WERI-Rb-1 (cell line): ENCODE measurements at regions not wholly inside any gene's neighbourhood (a gene's known extent, or its start where the extent isn't known, plus 50 kb on each side); places are given as distances from the start of the nearest gene placed in this dataset.
"Not testable (repeated sequence)": the region's sequence is repeated elsewhere in the genome, so short reads cannot be mapped to it uniquely, and the experiment has no call there.

Source experiments
- DNase-seq: peaks from one replicate; pipeline ENCODE4 v3.0.0-alpha.2; 2020
- H3K27ac ChIP-seq: fragments of 250-450 bp; sonication (Bioruptor Pico); 2 replicates; pipeline ENCODE4 v1.5.1; 2020; ENCODE audit warnings: mild to moderate bottlenecking, moderate library complexity
- H3K27me3 ChIP-seq: fragments of 250-450 bp; sonication (Bioruptor Pico); 2 replicates; pipeline ENCODE4 v1.5.1; 2021; ENCODE audit warnings: mild to moderate bottlenecking, low read depth, moderate library complexity; ENCODE audit not compliant: insufficient read depth, severe bottlenecking
- H3K36me3 ChIP-seq: fragments of 250-450 bp; sonication (Bioruptor Pico); 2 replicates; pipeline ENCODE4 v1.5.1; 2020; ENCODE audit warnings: mild to moderate bottlenecking, moderate library complexity
- H3K4me3 ChIP-seq: 2 replicates; pipeline ENCODE4 v1.5.1; 2011; ENCODE audit warnings: low read depth, mild to moderate bottlenecking, control low read depth, low read length
- H3K9me3 ChIP-seq: fragments of 250-450 bp; sonication (Bioruptor Pico); 2 replicates; pipeline ENCODE4 v1.5.1; 2021; ENCODE audit warnings: mild to moderate bottlenecking, moderate library complexity; ENCODE audit not compliant: severe bottlenecking
- TF ChIP-seq, protein P1 (sequence below): IDR thresholded peaks from 2 replicates; pipeline ENCODE4 v1.5.1; 2011; ENCODE audit warnings: low read depth, mild to moderate bottlenecking, control low read depth, inconsistent platforms, low read length

DNA sequence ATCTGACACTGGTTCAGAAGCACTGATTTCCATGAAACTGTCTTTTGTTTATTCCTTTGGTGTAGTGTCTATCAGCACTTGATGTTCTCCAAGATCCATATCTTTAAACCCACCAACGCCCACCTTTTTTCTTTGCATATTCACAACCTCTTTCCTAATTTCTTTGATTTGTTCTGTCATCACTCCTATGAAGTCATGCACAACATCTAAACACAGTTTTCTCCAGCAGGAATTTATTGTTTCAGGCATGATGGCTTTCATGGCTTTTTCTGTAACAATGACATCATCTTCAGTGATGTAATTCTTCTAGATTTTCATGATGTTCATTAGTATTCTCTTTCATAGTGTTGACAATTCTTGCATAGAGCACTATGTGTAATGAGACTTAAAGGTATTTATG lies 219.6 kb upstream of the POU1F1 start:
- TF ChIP-seq, protein P1, sequence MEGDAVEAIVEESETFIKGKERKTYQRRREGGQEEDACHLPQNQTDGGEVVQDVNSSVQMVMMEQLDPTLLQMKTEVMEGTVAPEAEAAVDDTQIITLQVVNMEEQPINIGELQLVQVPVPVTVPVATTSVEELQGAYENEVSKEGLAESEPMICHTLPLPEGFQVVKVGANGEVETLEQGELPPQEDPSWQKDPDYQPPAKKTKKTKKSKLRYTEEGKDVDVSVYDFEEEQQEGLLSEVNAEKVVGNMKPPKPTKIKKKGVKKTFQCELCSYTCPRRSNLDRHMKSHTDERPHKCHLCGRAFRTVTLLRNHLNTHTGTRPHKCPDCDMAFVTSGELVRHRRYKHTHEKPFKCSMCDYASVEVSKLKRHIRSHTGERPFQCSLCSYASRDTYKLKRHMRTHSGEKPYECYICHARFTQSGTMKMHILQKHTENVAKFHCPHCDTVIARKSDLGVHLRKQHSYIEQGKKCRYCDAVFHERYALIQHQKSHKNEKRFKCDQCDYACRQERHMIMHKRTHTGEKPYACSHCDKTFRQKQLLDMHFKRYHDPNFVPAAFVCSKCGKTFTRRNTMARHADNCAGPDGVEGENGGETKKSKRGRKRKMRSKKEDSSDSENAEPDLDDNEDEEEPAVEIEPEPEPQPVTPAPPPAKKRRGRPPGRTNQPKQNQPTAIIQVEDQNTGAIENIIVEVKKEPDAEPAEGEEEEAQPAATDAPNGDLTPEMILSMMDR: no peak
- Histone ChIP-seq H3K4me3 (no peak overlapping the region), H3K9me3 (no peaks in the 10 kb centered on the region)

DNA sequence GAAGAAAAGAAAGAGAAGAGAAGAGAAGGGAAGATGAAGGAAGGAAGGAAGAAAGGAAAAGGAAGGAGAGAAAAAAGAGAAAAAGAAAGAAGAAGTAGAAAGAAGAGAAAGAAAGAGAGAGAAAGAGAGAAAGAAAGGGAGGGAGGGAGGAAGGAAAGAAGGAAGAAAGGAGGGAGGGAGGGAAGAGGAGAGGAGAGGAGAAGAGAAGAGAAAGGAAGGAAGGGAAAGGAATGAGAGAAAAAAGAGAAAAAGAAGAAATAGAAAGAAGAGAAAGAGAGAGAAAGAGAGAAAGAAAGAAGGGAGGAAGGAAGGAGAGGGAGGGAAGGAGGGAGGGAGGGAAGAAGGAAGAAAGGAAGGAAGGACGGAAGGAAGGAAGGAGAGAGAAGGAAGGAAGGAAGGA lies 217.9 kb upstream of the POU1F1 start:
- Histone ChIP-seq H3K9me3 (no peaks in the 10 kb centered on the region), H3K27me3 (no peaks in the 10 kb centered on the region), H3K27ac (no peak overlapping the region), H3K4me3 (no peak overlapping the region), H3K36me3 (no peaks in the 10 kb centered on the region)
- TF ChIP-seq, protein P1: no peak
- DNase-seq: no peak

More for the DNA sequence above, 219.6 kb upstream of the POU1F1 start:
- Histone ChIP-seq H3K36me3 (no peaks in the 10 kb centered on the region), H3K27me3 (no peaks in the 10 kb centered on the region), H3K27ac (no peak overlapping the region)
- DNase-seq: no peak

DNA sequence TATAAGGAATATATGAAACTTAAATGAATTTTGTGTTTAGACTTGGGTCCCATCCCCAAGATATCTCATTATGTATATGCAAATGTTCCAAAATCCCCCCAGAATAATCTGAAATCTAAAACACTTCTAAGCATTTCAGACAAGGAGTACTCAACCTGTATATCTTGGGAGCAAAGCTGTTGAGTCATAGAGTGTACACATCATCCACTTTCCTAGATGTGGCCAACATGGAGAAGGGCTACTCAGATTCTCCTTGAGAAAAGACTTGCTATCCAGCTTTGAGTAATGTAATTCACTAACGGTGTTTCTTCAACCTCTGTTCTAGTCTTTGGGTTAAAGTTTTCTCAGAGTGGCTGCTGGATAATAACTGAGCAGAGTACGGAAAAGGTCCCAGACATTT lies 215.5 kb upstream of the POU1F1 start:
- TF ChIP-seq, protein P1: no peak
- H3K27ac ChIP-seq: no peak overlapping the region
- no peaks in the 10 kb centered on the region for H3K36me3 ChIP-seq
- no peak overlapping the region for H3K4me3 ChIP-seq
- DNase-seq: no peak
- H3K9me3 ChIP-seq: no peaks in the 10 kb centered on the region
- no peaks in the 10 kb centered on the region for H3K27me3 ChIP-seq

DNA sequence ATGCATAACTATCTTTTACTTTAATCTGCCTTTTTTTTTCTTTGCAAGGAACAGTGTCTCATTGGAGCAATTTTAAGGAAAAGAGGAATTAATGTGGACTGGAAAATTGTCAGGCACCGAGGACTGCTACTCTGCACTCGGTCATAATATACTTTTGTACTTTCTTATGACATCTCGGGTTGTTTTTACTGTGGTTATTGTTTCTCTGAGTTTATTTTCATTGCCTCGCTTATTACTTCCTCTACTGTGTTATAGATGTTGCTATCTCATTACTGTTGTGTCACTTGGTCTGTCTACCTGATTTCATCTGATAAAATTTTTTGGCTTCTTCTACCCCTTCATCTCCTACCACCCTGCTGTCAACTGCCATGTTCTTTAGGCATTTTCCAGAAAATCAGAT lies 213.5 kb upstream of the POU1F1 start:
- Histone ChIP-seq H3K9me3 (no peaks in the 10 kb centered on the region), H3K27me3 (no peaks in the 10 kb centered on the region), H3K4me3 (no peak overlapping the region), H3K36me3 (no peaks in the 10 kb centered on the region), H3K27ac (no peak overlapping the region)
- TF ChIP-seq, protein P1: no peak
- no peak for DNase-seq

DNA sequence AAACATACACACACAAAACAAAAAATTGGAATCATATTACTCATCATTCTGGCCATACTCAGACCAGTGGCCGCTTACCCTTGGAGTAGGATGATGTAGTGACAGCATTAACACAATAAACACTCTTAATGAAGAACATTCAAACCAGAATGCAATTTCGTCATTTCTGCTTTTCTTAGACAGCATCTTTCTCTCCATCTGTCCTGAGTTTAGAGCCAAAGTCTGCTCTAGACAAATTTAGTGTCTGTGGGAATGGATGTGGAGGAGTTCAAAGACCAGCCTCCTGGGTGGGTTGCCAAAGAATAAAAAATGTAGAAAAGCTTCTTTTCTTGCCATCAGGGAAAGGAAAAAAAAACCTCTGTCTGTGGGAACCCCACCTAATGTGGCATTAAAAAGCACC lies 212.4 kb upstream of the POU1F1 start:
- TF ChIP-seq, protein P1: no peak
- H3K36me3 ChIP-seq: no peaks in the 10 kb centered on the region
- H3K27me3 ChIP-seq: no peaks in the 10 kb centered on the region
- H3K4me3 ChIP-seq: no peak overlapping the region
- DNase-seq: no peak
- H3K9me3 ChIP-seq: no peaks in the 10 kb centered on the region
- H3K27ac ChIP-seq: no peak overlapping the region

DNA sequence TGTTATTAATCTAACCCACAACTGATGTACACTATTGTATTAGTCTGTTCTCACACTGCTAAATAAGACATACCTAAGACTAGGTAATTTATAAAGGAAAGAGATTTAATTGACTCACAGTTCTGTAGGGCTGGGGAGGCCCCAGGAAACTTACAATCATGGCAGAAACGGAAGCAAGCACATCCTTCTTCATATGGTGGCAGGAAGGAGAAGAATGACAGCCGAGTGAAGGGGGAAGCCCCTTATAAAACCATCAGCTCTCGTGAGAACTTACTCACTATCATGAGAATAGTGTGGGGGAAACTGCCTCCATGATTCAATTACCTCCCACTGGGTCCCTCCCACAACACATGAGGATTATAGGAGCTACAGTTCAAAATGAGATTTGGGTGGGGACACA lies 210.3 kb upstream of the POU1F1 start:
- DNase-seq, H3K4me3 ChIP-seq, H3K36me3 ChIP-seq, H3K9me3 ChIP-seq, H3K27ac ChIP-seq, H3K27me3 ChIP-seq: not testable (repeated sequence)

DNA sequence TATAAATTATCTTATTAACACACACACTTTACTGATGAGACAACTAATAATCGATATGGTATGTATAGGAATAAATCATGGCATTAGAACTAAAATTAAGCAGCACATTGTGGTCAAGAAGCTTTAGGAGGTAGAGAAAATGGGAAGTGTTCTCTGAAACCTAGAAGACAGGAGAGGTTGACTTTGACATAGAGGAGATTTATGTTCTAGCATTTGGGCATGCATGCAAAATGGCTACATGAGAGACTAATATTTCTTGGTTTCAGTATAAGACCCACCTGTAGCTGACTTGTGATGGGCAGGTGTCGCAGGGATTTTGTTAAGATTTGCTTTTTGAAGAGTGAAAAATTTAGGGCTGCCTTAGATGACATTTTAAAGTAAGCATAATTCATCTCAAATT lies 209.7 kb upstream of the POU1F1 start:
- DNase-seq: no peak
- TF ChIP-seq, protein P1: no peak
- Histone ChIP-seq H3K27me3 (no peaks in the 10 kb centered on the region), H3K4me3 (no peak overlapping the region), H3K27ac (no peak overlapping the region), H3K36me3 (no peaks in the 10 kb centered on the region), H3K9me3 (no peaks in the 10 kb centered on the region)
